Medulla oblongata (tissue), 1 donor: ENCODE measurements at regions not wholly inside any gene's neighbourhood (a gene's known extent, or its start where the extent isn't known, plus 50 kb on each side); places are given as distances from the start of the nearest gene placed in this dataset.
"Not testable (repeated sequence)": the region's sequence is repeated elsewhere in the genome, so short reads cannot be mapped to it uniquely, and the experiment has no call there.

ENCODE experiments used
- DNase-seq: peaks from one replicate; pipeline ENCODE4 v3.0.0-alpha.2; 2015; ENCODE audit errors: extremely low spot score

DNA sequence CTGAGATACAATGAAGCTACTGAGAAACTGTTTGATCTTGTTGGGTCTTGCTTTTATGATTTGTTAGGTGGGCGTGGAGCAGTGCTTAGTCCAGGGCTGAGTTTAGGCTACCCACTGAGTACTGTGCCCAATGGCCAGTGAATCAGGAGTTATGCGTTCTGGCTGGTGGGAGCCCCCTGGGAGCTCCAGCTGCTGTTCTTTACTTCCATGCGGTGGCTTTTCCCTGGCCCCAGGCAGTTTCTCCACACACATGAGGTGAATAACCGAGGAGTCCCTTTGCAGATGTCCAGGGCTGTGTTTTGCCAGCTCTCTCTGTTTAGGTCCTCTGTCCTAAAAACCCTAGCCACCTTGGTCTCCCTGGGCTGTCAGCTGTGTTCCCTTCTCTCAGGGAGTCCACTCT lies 106.5 kb downstream of the KLF13 start:
- DNase-seq = no peak

DNA sequence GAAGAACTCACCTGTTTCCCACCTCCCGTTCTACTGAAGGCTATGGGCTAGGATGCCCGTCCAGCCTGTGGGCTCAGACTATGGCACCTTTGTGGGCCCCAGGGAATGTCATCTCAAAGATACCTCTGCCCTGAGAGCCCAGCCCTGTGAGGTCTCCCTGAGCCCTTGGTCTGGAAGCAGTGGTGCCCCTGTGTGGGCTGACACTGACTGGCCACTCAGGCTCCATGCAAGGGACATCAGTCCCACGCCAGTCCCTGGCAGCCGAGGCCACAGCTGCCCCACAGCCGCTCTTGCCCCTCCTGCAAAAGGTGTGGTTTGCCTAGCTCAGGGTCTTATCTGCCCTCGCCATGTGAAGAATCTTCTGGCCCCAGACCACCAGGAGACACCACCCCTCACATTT lies 106.9 kb downstream of the KLF13 start:
- no peak for DNase-seq

DNA sequence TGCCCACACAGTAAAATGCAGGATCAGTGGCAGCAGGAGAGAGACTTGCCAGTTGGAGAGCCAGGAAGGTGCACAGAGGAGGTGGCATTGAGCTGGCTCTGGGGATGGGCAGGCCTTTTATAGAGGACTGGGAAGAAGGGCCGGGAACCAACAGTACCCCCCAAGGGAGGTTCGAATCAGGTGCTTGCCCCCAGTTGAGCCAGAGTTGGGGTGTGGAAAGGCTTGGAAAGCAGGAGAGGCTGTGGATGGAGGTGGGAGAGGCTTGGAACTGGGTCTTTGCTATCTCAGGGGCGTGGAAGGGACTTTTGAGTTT lies 107.6 kb downstream of the KLF13 start:
- no peak for DNase-seq

DNA sequence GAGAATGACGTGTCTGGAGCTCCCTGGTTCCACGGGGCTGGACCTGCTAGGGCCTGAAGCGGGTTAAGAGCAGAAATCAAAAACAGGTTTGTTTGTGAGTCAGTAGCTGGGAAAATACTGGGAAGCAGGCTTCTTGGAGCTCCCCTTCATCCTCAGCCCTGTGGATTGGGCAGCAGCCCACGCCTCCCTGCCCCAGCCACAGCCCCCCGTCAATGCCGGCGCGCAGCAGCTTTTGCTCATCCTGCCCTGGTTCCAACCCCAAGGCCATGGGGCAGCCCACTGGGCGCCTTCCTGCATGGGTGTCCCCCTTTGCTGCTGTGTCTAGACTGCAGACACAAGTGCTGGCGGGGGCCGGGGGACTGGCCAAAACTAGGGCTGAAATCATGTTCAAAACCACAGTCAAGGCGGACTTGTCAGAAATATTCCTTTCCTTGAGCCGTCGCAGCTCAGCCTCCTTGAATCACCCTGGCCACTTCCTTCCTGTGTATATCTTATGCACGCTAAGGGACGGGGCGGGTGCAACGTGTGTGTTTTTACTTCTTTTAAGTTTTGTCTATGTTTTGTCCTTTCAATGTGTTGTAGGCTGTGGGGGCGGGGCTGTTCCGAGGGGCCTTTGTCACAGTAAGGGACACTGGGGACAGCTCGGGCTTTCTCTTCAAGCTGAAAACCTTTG lies 108.1 kb downstream of the KLF13 start:
- DNase-seq = peak; percentile 23

DNA sequence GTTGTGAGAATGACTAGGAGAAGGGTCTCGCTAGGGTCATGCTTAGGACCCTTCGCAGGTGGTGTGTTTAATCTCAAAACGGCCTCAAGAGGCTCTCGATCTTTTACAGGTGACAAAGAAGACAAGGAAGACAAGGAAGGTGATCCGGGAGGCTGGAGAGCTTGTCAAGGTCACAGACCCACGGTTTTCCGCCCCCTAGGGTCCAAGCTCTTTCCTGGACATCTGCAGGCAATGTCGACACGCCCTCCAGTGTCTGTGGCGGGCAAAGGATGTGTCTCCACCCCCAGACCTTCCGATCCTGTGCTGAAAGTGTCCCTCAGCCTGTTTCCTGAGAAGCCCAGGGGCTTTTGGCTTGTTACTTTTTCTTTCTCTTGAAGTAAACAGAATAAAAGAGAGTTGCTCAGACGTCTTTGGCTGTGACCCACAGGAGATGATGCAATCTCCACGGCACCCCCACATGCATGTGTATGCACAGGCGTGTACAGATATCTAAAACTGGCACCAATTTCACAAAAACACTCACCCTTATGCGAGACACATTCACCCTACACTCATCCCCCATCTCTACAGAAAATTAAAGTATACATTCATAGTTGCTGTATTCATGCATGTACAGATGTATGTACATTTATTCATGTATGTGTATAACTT lies 108.8 kb downstream of the KLF13 start:
- DNase-seq = peak; percentile 91

DNA sequence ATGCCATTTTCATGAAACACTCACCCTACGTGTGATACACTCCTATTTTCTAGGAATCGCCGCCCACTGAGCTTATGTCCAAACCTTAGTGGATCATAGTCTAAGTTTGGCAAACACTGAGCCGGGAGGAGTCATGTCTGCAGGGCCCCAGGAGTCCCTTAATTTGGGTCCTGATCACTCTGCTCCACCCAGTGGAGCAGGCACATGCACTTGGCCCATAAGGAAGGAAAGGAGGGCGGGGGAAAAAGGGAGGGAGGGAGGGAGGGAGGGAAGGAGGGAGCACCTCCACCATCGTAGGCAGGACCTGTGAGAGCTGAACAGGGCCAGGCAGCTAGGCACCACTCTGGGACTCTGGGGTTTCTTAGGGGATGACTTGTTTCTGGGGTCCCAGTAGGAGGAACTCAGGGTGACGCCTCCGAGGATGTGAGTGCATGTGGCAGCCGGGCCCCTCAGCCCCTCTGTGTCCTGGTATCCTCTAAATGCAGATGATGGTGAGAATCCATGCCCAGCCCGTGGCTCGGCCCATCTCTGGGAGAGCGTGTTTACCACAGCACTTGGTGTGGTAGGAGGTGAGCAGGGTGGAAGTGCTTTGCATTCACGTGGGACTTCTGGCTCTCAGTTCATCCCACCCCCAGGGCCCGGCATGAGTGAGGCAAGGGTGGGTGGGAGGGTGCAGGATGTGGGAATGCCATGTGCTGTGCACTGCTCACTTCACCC lies 109.4 kb downstream of the KLF13 start:
- DNase-seq = no peak

DNA sequence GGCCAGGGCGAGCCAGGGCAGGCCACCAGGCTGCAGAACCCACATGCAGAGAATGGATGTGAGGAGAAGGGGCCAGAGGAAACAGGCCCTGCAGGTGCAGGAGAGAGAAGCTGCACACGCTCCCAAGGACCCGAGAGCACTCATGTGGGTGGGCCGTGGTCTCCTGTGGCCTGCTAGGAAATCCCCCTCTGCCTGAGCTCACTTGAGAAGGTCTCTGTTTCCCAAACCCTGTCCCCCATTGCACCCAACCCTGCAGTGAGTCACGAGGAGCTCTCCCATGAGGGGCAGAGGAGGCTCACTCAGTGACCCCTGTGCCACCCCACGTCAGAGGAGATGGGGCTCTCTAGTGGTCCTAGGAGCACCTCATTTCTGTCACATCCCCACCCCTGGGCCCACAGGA lies 111.1 kb downstream of the KLF13 start:
- no peak for DNase-seq

DNA sequence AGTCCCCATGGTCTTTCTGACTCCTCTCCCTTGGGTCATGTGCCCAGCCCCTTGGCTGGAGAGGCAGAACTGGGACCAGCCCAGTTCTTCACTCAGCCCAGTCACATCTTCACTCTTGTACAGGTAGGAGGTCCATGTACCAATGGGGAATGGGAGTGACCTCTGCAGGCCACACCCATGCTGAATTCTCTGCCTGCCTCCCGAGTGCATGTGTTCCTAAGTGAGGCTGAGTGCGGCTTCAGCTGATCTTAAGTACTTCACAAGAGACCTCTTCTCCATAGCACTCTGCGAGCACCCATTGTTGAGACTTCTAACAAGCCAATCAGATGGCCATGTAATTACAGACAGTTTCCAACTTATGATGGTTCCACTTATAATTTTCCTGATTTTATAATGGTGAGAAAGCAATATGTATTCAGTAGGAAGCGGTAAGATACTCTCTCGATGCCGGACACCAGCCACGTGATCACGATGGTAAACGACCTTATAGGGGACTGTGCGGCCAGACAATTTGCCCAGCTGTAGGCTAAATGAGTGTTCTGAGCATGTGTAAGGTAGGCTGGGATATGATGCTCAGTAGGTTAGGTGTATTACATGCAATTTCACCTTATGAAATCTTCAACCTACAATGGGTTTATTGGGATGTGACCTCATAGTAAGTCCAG lies 112.1 kb downstream of the KLF13 start:
- DNase-seq = no peak

DNA sequence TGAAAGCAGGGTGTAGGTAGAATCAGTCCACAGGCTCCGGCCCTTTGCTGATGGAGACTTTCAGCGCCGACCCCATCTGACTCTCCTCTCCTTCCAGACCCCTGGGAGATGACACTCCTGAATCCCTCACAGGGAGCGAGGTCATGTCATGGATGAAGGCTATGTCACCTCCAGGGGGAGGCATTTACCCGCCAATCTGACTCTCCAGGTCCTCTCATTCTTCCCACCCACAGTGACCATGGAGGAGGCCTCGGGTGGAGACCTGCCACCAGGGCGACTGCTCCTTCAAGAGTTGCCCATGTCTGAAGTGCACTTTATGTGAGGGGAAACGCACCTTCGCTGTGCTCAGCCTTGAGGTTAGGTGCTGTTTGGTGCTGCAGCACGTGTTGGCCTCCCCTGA lies 112.7 kb downstream of the KLF13 start:
- DNase-seq = peak; percentile 16

DNA sequence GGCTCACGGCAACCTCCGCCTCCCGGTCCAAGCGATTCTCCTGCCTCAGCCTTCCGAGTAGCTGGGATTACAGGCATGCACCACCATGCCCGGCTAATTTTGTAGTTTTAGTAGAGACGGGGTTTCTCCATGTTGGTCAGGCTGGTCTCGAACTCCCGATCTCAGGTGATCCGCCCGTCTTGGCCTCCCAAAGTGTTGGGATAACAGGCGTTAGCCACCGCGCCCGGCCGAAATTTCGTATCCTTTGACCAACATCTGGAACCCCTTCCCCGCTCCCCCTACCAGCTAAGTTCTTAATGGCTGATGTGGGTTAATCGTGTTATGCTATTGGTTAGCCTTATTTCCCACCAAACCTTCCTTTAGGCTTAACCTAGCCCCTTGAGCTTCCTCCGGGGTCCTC lies 113.6 kb downstream of the KLF13 start:
- DNase-seq = not testable (repeated sequence)

DNA sequence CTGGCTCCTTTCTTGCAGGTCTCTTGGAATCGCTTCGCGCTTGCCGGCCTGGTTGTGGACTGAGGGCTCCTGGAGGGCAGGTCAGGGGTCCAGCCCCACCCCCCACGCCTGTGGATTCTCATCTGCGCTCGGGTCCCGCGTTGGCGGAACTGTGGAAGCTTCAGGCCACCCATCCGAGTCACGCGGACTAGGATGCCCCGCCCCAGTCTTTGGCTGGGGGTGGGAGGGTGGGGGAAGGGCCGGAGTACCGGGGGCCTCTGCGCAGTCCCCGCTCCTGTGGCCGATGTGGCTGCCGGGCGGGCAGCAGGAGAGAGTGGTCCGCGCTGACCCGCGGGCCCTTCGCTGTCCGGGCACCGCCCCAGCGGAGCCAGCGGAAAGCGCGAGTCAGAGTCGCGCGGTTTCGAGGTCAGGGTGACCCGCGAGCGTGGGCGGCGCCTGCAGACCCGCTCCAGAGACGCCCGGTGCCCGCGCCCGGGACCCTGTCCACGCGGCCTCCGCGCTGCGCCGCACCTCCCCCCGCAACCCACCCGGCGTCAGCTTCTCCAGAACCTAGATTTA lies 114.2 kb downstream of the KLF13 start:
- DNase-seq = peak; percentile 27

DNA sequence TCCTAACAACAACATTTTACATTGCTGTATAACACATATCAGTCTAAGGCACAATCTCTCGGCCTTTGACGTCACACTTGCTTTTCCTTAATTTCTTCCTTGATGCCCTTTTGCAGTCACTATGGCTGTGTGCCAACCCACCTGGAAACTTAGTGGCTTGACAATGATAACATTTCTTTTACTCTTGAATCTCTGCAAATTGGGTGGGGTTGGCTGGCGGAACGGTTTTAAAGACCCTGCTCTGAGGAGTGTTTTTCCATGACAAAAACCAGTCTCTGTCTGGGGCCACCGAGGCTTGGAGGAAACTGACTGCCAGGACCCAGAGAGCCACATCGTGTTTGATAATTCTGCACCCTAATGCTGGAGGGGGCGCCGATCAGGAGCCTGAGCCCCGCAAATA lies 115.6 kb downstream of the KLF13 start:
- no peak for DNase-seq

DNA sequence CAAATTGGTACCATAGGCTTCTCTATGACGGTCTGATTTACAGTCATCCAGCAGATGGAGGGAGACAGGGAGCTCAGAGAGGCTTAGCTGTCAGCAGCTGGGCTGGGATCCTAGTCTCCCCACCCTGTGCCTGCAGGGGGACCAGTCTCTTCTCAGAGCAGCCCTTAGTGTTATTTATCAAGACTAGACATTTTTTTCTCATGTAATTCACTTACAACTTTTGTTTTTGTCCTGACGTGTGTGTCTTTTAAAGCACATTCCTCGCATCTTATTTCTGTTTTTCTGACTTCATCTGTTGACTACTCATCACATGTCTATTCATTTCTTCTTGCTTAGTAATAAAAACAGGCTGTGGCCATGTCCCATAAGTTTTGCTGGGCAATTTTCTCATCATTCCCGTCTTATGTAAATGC lies 116.1 kb downstream of the KLF13 start:
- DNase-seq = no peak

DNA sequence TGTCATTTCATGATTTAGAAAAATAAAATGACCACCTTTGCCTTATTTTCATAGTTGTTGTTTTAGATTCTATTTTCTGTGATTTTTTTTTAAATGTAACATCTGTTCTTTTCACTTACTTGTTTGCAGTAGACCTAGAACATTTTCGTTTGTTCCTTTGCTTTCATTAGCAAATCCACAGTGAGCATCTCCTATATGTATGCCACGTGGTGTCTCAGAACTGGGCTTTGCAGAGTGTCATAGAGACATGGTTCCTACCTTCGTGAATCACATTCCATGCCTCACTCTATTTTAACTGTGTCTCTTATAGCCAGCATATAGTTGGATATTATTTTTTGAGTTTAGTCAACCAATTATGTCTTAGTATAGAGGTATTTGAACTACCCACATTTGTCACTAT lies 118.2 kb downstream of the KLF13 start:
- DNase-seq = no peak

DNA sequence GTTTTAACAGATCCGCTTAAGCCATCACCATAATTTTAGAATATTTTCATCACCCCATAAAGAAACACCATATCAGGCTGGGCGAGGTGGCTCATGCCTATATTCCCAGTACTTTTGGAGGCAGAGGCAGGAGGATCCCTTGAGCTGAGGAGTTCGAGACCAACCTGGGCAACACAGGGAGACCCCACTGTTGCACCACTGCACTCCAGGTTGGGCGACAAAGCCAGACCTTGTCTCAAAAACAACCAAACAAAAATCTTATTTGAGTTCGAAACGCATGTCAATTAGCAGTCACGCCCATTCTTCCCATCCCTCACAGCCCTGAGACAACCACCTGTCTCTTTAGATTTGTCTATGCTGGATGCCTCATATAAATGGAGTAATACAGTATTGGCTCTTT lies 119.9 kb downstream of the KLF13 start:
- DNase-seq = no peak

DNA sequence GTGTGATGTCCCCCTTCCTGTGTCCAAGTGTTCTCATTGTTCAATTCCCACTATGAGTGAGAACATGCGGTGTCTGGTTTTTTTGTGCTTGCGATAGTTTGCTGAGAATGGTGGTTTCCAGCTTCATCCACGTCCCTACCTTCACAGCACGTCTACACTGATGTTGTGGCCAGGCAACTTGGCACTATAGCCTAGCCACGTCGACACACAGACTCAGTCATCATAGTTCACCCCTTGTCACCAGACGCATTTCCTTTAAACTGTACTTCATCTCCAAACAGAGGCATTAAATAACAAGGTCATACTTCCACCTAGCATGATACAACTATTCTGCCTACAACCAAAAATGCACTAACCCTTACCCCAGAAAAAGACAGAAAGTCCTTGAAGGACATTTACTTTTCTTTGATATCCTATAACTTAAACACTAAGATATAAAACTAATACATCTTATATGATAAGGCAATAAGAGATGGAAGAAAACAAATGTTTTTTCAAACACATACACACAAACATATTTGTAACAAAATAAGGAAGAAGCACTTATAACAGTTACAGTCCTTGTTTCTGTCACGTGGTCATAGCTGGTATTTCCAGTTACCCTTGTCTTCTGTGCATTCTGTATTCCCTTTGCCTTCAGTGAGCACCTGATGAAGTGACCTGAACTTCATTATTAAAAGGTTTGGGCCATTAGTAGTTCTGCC lies 121.4 kb downstream of the KLF13 start:
- DNase-seq = no peak

DNA sequence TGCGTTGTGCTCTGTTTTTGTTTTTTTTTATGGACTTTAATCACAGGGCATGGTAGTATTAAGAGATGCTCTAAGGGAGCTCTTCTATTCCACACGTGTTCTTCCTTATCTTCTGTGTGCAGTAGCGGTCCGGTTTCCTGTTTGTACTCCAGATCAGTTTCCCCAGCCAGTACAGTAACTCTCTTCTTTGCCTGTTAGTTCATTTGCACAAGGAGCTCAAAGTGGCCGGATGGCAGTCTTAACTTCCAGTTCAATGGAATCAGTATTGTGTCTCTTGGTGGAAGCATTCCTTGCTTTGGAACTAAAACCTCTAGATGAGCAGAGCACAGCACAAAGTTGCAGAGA lies 122.0 kb downstream of the KLF13 start:
- no peak for DNase-seq

DNA sequence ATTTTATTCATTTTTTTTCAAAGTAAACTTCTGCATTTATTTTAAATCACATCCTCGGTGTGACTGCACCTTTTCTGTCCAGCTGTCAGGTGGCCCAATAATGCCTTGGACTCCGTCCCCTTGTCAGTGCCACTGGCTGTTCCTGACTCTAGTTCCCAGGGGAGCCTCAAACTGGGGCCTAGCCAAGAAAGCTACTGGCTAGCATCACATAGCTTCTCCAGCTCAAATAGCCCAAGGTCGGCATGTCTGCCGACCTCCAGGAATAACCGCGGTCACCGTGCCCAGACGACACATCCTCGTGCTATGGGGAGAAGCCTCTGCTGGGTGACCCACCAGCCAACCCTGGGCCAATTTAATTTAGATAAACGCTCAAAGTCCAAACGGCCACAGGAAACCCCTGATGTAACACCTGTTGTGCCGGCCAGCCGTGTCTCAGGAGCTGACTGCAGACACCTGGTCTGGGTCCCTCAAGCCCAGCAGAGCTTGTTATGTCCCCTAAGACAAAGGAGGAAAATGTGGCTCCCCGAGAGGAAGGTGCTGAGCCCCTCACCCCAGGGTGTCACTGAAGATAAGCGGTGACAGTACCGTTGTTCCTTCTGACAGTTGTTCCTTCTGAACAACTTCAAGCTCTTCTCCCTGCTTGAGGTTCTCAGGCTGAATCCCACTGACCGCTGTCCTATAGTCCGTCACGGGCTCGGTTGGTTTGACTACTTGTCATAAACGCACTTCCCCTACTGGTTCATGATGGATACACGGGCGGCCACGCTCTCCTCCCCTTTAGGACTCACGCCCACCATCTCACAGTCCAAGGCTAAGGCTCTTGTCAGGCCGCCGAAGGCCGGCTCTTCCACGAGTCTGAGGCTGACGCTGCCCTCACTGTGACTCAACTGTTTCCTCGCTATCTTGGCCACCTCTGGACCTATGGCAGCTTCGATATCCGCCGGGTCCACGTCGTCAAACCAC lies 126.2 kb downstream of the KLF13 start:
- DNase-seq = no peak

DNA sequence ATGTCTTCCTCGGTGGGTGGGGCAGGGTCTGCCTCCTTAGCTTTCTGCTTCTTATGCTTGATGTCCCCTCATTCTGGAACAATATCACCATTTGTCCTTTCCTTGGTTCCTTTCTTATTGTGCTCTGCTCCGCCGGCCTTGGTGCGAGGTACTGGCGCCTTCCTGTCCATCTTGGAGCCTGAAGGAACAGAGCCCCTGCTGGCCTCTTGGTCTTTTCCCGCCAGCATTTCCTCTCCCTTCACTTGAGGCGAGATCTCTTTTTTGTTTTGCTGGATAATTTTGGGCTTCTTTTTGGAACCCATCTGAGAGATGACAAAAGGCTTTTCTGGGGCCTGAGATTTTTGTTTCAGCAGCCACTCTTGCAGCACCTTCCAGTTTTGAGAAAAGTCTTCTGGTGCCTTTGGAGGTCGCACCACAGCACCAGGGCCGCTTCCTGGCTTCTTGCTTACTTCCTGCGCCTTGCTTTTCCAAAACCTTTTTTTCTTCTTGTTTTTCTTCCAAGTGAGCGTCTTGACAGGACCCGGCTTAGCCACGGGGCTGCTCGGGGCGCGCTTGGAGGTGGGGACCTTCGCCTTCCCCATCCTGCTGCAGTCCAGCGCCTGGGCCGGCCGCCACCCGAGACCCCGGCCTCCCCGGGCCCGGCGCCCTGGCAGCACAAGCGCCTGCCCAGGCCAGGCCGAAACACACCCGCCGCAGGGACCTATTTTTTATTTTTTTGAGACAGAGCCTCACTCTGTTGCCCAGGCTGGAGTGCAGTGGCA lies 127.1 kb downstream of the KLF13 start:
- DNase-seq = no peak

DNA sequence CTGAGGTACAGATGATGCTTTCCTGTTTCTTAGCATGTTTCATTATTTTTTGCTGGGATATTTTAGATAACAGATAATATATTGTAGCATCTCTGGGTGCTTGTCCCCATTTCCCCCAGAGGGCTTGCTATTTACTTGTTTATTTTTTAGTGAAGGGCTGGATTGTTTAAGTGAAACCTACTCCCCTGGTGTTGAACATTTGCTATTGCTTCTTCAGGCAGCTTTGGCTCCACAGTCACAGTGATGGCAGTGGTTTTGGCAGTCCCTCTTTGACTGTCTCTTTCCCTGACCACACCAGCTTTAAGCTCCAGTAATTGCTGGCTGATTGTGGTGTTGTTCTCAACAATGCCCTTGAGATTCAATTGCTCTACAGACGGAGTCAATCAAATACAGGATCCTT lies 128.9 kb downstream of the KLF13 start:
- no peak for DNase-seq
